ENCODE measurements at regions not wholly inside any gene's neighbourhood (a gene's known extent, or its start where the extent isn't known, plus 50 kb on each side); places are given as distances from the start of the nearest gene placed in this dataset.

DNA sequence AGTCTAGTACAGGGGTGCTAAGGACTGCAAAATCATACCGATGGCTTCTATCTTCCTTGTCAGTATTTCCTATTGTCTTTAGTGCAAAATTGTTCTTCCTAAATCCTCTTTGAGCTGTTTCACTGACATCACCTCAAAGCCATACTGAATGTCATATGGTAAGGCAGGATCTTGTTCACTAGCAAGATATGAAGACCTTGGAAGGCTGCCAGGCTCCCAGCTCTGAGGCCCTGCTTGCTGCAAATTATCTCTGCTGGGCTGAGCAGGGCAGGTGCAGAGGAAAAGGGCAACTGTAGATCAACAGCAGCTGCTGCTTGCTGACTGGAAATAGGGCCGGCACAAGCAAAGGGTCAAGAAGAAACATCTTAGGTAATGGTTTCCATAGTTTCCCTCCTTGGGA, 58.2 kb downstream of the PMAIP1 start:
- H3K4me1 ChIP-seq = no peaks in the 10 kb centered on the region
- H3K9me3 ChIP-seq = no peaks in the 10 kb centered on the region
- H3K27ac ChIP-seq = no peak overlapping the region
- TF ChIP-seq, protein P1, sequence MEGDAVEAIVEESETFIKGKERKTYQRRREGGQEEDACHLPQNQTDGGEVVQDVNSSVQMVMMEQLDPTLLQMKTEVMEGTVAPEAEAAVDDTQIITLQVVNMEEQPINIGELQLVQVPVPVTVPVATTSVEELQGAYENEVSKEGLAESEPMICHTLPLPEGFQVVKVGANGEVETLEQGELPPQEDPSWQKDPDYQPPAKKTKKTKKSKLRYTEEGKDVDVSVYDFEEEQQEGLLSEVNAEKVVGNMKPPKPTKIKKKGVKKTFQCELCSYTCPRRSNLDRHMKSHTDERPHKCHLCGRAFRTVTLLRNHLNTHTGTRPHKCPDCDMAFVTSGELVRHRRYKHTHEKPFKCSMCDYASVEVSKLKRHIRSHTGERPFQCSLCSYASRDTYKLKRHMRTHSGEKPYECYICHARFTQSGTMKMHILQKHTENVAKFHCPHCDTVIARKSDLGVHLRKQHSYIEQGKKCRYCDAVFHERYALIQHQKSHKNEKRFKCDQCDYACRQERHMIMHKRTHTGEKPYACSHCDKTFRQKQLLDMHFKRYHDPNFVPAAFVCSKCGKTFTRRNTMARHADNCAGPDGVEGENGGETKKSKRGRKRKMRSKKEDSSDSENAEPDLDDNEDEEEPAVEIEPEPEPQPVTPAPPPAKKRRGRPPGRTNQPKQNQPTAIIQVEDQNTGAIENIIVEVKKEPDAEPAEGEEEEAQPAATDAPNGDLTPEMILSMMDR (IDR thresholded peaks at IDR 0.05) = no peak
- H3K27me3 ChIP-seq = no peaks in the 10 kb centered on the region
- H3K4me3 ChIP-seq = no peak overlapping the region
- no peaks in the 10 kb centered on the region for H3K36me3 ChIP-seq
- DNase-seq (ENCODE audit: low spot score) = no peak

DNA sequence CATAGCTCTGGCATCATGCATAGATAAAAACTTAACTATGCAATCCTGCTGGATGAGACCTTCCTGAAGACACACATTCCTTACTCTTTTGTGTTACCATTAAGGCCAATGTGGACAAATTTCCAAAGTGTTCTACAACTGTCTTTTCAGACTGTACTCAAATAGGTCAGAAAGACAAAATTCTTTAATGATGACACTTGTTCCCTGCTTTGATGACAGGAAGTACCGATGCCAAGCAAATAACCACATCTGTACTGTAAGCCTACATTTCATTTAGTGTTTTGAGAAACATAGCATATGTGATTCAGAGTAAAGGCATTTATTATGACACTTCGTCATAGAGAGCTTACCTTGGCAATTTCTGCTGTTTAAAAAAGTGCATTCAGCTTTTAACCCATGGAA, 55.0 kb downstream of the PMAIP1 start:
- no peak for DNase-seq (ENCODE audit: low spot score)
- Histone ChIP-seq H3K27ac (no peak overlapping the region), H3K4me3 (no peak overlapping the region), H3K36me3 (no peaks in the 10 kb centered on the region), H3K27me3 (no peaks in the 10 kb centered on the region), H3K9me3 (no peaks in the 10 kb centered on the region), H3K4me1 (no peaks in the 10 kb centered on the region)
- TF ChIP-seq, protein P1 (IDR thresholded peaks at IDR 0.05) = no peak

DNA sequence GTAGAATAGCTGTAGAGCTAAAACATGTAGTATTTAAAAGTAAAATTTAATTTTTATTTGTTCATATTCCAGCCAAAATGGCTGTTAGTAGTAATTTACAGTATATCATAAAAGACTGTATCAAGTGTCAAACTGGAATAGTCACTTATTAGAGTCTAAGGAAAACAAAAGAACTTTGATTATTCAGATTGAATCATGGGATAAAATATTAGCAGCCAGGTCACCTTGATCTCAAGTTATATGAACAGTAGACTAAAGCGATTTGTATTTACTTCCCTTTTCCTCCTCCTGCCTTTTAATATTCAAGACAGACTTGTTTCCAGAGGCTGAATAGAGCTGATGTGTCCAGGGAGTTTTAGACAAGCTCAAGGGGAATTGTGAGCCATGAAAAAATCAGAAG, 54.4 kb downstream of the PMAIP1 start:
- Histone ChIP-seq H3K27me3 (no peaks in the 10 kb centered on the region), H3K36me3 (no peaks in the 10 kb centered on the region), H3K9me3 (no peaks in the 10 kb centered on the region), H3K4me3 (no peak overlapping the region), H3K27ac (no peak overlapping the region), H3K4me1 (no peaks in the 10 kb centered on the region)
- no peak for DNase-seq (ENCODE audit: low spot score)
- TF ChIP-seq, protein P1 (IDR thresholded peaks at IDR 0.05) = no peak
